ENCODE measurements at regions not wholly inside any gene's neighbourhood (a gene's known extent, or its start where the extent isn't known, plus 50 kb on each side); places are given as distances from the start of the nearest gene placed in this dataset.
"Not testable (repeated sequence)": the region's sequence is repeated elsewhere in the genome, so short reads cannot be mapped to it uniquely, and the experiment has no call there.

- no peak for DNase-seq (ENCODE audit: extremely low read depth in 1 of 2, low read depth in 1 of 2)
These were observed 214.8 kb downstream of the DHX15 start for GRCh38 chr4:24369507-24370029.

- no peak for DNase-seq (ENCODE audit: extremely low read depth in 1 of 2, low read depth in 1 of 2)
These were observed 215.6 kb downstream of the DHX15 start for GRCh38 chr4:24368801-24369200.

GRCh38 chr4:24364852-24365251 lies 219.5 kb downstream of the DHX15 start:
- no peak for DNase-seq (ENCODE audit: extremely low read depth in 1 of 2, low read depth in 1 of 2)

GRCh38 chr4:24364249-24364648 lies 220.1 kb downstream of the DHX15 start:
- no peak for DNase-seq (ENCODE audit: extremely low read depth in 1 of 2, low read depth in 1 of 2)

GRCh38 chr4:24363751-24364150 lies 220.6 kb downstream of the DHX15 start:
- DNase-seq (ENCODE audit: extremely low read depth in 1 of 2, low read depth in 1 of 2): no peak

GRCh38 chr4:24352112-24352511 lies 232.2 kb downstream of the DHX15 start:
- DNase-seq (ENCODE audit: extremely low read depth in 1 of 2, low read depth in 1 of 2): no peak

GRCh38 chr4:24349168-24349996 lies 235.0 kb downstream of the DHX15 start:
- not testable (repeated sequence) for DNase-seq (ENCODE audit: extremely low read depth in 1 of 2, low read depth in 1 of 2)

- no peak for DNase-seq (ENCODE audit: extremely low read depth in 1 of 2, low read depth in 1 of 2)
These were observed 245.1 kb downstream of the DHX15 start for GRCh38 chr4:24339260-24339659.

GRCh38 chr4:24337451-24338190 lies 246.7 kb downstream of the DHX15 start:
- DNase-seq (ENCODE audit: extremely low read depth in 1 of 2, low read depth in 1 of 2): no peak

- no peak for DNase-seq (ENCODE audit: extremely low read depth in 1 of 2, low read depth in 1 of 2)
These were observed 248.7 kb downstream of the DHX15 start for GRCh38 chr4:24335616-24336015.

- DNase-seq (ENCODE audit: extremely low read depth in 1 of 2, low read depth in 1 of 2): no peak
These were observed 249.4 kb downstream of the DHX15 start for GRCh38 chr4:24334906-24335305.

- no peak for DNase-seq (ENCODE audit: extremely low read depth in 1 of 2, low read depth in 1 of 2)
These were observed 253.8 kb downstream of the DHX15 start for GRCh38 chr4:24330573-24330972.

- DNase-seq (ENCODE audit: extremely low read depth in 1 of 2, low read depth in 1 of 2): no peak
These were observed 254.2 kb downstream of the DHX15 start for GRCh38 chr4:24330172-24330571.

GRCh38 chr4:24328711-24329110 lies 255.6 kb downstream of the DHX15 start:
- no peak for DNase-seq (ENCODE audit: extremely low read depth in 1 of 2, low read depth in 1 of 2)

- no peak for DNase-seq (ENCODE audit: extremely low read depth in 1 of 2, low read depth in 1 of 2)
These were observed 256.0 kb downstream of the DHX15 start for GRCh38 chr4:24328310-24328709.

- no peak for DNase-seq (ENCODE audit: extremely low read depth in 1 of 2, low read depth in 1 of 2)
These were observed 261.4 kb downstream of the DHX15 start for GRCh38 chr4:24322995-24323394.

- no peak for DNase-seq (ENCODE audit: extremely low read depth in 1 of 2, low read depth in 1 of 2)
These were observed 261.8 kb downstream of the DHX15 start for GRCh38 chr4:24322511-24322910.

GRCh38 chr4:24321616-24322015 lies 262.7 kb downstream of the DHX15 start:
- no peak for DNase-seq (ENCODE audit: extremely low read depth in 1 of 2, low read depth in 1 of 2)

GRCh38 chr4:24321131-24321530 lies 263.2 kb downstream of the DHX15 start:
- no peak for DNase-seq (ENCODE audit: extremely low read depth in 1 of 2, low read depth in 1 of 2)

- DNase-seq (ENCODE audit: extremely low read depth in 1 of 2, low read depth in 1 of 2): no peak
These were observed 265.0 kb downstream of the DHX15 start for GRCh38 chr4:24319387-24319786.

GRCh38 chr4:24315056-24315455 lies 269.3 kb downstream of the DHX15 start:
- DNase-seq (ENCODE audit: extremely low read depth in 1 of 2, low read depth in 1 of 2): no peak
